ENCODE measurements at regions not wholly inside any gene's neighbourhood (a gene's known extent, or its start where the extent isn't known, plus 50 kb on each side); places are given as distances from the start of the nearest gene placed in this dataset.
"Not testable (repeated sequence)": the region's sequence is repeated elsewhere in the genome, so short reads cannot be mapped to it uniquely, and the experiment has no call there.

- DNase-seq, result no peak
These were observed 147.8 kb upstream of the KRR1 start for GRCh38 chr12:75658901-75659823.

- DNase-seq, result no peak
These were observed 146.9 kb upstream of the KRR1 start for GRCh38 chr12:75658286-75658685.

GRCh38 chr12:75657831-75658230 lies 146.4 kb upstream of the KRR1 start:
- DNase-seq, result no peak

- DNase-seq, result not testable (repeated sequence)
These were observed 145.9 kb upstream of the KRR1 start for GRCh38 chr12:75657354-75657753.

- DNase-seq, result no peak
These were observed 145.2 kb upstream of the KRR1 start for GRCh38 chr12:75656648-75657047.

GRCh38 chr12:75656210-75656609 lies 144.8 kb upstream of the KRR1 start:
- DNase-seq, result no peak

- no peak for DNase-seq
These were observed 144.0 kb upstream of the KRR1 start for GRCh38 chr12:75655315-75655806.

GRCh38 chr12:75651342-75651695 lies 139.9 kb upstream of the KRR1 start:
- DNase-seq, result no peak

- DNase-seq, result no peak
These were observed 139.4 kb upstream of the KRR1 start for GRCh38 chr12:75650595-75651341.

GRCh38 chr12:75650100-75650499 lies 138.7 kb upstream of the KRR1 start:
- DNase-seq, result no peak

- DNase-seq, result no peak
These were observed 137.4 kb upstream of the KRR1 start for GRCh38 chr12:75648856-75649255.

GRCh38 chr12:75646329-75647210 lies 135.2 kb upstream of the KRR1 start:
- DNase-seq, result no peak

- no peak for DNase-seq
These were observed 133.2 kb upstream of the KRR1 start for GRCh38 chr12:75644472-75645072.

- DNase-seq, result not testable (repeated sequence)
These were observed 131.7 kb upstream of the KRR1 start for GRCh38 chr12:75643119-75643518.

- DNase-seq, result no peak
These were observed 130.8 kb upstream of the KRR1 start for GRCh38 chr12:75642226-75642625.

GRCh38 chr12:75641031-75641780 lies 129.8 kb upstream of the KRR1 start:
- DNase-seq, result peak; percentile 64

- no peak for DNase-seq
These were observed 127.4 kb upstream of the KRR1 start for GRCh38 chr12:75638792-75639191.

- no peak for DNase-seq
These were observed 125.2 kb upstream of the KRR1 start for GRCh38 chr12:75636607-75637006.

GRCh38 chr12:75635606-75636444 lies 124.4 kb upstream of the KRR1 start:
- no peak for DNase-seq

All from stimulated activated CD8-positive, alpha-beta memory T cell treated with anti-CD3 and anti-CD28 coated beads, Interleukin-4, amount 100 ng/mL, for 48 hours (primary cell).